ENCODE measurements at regions not wholly inside any gene's neighbourhood (a gene's known extent, or its start where the extent isn't known, plus 50 kb on each side); places are given as distances from the start of the nearest gene placed in this dataset.

DNA sequence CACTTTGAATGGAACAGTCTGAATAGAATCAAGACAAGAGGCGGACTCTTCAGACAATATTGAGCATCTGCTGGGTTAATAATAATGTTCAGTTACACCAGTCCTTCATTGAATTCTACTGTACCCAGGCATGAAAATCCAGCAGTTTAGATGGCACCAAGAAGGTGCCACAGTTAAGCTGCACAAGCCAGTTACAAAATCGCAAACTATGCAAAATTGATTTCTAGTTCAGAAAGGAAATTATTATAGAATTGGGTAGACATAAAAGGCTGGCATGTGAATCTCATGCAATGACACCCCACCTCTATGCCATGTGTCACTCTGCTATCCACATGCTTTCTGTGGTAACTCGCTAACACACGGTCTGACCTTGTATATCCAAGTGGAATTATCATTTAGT is 105.8 kb upstream of the VCX3A start:
- TF ChIP-seq POLR2A (IDR thresholded peaks at IDR 0.05; ENCODE audit: low read depth, low read length): no peak
- no peak for TF ChIP-seq TAF1 (IDR thresholded peaks at IDR 0.05; ENCODE audit: borderline replicate concordance, low read depth, low read length)
- no peak for TF ChIP-seq POLR2AphosphoS5 (IDR thresholded peaks at IDR 0.05; ENCODE audit: low read depth, low read length)
